Stimulated activated CD4-positive, alpha-beta T cell treated with anti-CD3 and anti-CD28 coated beads, Interleukin-1b, Interleukin-23, amount 100 ng/mL, for 48 hours (primary cell): ENCODE measurements at regions not wholly inside any gene's neighbourhood (a gene's known extent, or its start where the extent isn't known, plus 50 kb on each side); places are given as distances from the start of the nearest gene placed in this dataset.

Experiments
- DNase-seq: peaks from one replicate; pipeline ENCODE4 v3.0.0-alpha.2; 2020

DNA sequence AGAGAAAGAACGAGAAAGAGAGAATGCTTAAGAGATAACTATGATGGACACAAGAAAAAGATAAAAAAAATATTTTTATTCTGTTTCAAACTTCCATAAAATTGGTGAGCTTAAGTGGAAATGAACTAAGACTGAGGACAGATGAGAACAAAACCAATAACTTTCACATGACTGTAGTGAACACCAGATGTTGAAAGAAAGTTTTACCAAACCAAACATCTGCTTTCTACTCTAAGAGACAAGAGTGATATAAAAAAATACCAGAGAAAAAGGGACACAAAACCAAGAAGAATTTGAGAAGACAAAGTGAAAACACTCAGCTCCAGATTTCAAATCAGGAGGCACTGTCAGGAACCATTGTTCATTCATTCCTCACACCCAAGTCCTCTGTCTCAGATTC, 147.9 kb downstream of the IMPG2 start:
- DNase-seq, result no peak

DNA sequence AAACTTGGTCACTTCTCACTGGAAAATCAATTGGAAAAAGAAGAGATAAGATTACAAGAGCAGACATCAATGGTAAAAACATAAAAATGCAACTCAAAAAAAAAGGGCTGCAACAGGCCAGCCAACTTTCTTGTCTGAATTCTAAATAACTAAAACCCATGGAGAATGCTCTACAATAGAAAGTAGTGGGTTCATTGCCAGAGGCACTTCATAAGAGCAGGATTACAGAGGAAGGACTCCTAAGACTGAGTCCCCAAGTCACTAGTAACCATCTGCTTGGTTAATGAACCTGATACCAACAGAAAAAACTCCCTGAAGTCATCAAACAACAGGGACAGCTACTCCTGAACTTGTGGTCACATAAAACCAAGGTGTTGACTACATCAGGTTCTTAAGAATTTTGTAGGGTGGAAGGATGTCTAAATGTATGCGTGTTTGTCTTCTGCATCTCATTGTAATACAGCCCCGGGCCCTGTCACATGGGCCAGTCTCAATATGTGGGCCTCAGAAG, 148.6 kb downstream of the IMPG2 start:
- peak; percentile 37 for DNase-seq

DNA sequence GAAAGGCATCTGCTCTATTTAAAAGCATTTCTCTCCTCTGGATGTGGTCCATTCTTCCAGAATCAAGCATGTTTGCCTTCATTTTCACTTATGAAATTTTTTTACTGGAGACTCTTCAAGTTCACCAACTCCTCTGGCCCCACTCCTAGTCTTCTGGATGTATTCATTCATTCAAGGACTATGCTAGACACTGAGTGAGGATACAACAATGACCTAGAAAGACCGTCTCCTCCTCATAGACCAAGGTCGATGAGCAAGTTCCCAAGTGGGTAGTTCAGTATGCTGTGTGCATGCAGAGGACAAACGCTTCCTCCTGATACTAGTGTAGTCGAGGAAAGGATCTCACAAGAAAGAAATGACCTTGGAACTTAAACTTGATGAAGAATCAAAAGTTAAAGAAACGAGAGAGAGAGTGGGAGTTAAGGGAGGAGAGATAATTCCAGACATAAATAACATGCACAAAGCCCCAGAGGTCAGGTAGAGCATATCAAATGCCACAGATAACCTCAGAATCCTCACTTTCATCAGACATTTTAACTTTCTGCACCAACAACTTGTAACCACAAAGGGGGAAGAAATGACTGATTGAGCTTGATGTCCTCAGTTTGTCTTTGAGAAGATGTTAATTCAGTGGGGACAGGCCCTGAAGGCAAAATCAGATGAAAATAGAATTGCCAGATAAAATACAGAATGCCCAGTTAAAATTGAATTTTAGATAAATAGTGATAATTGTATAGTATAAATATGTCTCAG, 149.4 kb downstream of the IMPG2 start:
- no peak for DNase-seq

GRCh38 chr3:101170062-101170771, 150.2 kb downstream of the IMPG2 start:
- no peak for DNase-seq

GRCh38 chr3:101169516-101169915, 150.9 kb downstream of the IMPG2 start:
- no peak for DNase-seq

DNA sequence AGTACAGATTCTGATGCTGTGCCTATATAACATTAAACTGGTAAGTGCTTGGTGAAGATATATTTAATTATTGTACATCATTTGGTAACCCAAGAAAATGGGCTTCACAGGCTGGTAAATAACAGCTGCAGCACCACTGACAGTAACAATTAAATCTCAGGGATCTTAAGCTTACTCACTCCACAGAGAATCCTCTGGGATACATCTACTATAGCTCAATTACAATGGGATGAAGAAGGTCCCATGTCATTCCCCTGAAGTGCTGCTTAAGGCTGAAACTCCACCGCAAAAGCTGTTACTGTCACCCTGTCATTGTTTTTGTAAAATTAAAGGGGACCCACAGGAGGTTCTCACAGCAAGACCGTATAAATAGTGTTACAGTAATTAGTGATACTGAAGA, 153.0 kb downstream of the IMPG2 start:
- DNase-seq, result no peak

DNA sequence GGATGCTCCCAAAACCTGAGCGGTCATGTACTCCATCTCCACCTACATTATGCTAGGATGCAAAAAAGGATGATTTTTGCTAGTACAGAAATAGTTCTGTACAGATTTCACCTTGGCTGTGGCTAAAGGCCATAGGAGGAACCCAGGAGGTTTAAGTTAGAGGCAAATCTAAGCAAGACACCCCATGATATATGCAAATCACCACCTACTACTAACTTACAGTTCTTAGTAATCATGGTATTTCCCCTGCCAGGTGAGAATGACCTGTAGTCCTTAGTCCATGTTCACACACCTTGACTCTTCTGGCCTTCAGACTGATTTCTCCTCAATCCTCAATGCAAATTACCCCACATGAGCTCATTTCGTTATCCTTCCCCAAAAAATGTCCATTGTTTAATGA, 154.2 kb downstream of the IMPG2 start:
- DNase-seq, result no peak

- no peak for DNase-seq
Measured at GRCh38 chr3:101163554-101163953, 156.8 kb downstream of the IMPG2 start.

GRCh38 chr3:101159478-101159877, 160.9 kb downstream of the IMPG2 start:
- DNase-seq, result no peak

- DNase-seq, result no peak
Measured at GRCh38 chr3:101158374-101158773, 162.0 kb downstream of the IMPG2 start.

GRCh38 chr3:101156787-101157345, 163.5 kb downstream of the IMPG2 start:
- no peak for DNase-seq

GRCh38 chr3:101155825-101156224, 162.6 kb upstream of the ABI3BP start:
- no peak for DNase-seq

DNA sequence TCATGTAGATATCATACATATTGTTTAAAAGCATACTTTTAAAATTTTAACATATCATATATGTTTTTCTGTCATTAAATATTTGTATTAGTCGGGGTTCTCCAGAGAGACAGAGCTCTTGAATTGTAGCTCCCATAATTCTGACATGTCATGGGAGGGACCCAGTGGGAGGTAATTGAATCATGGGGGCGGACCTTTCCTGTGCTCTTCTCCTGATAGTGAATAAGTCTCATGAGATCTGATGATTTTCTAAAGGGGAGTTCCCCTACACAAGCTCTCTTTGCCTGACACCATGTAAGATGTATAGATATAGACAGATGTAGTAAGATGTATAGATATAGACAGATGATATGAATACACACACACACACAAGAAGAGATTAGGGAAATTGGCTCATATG, 161.2 kb upstream of the ABI3BP start:
- no peak for DNase-seq

- DNase-seq, result no peak
Measured at GRCh38 chr3:101151286-101151913, 158.2 kb upstream of the ABI3BP start.

- no peak for DNase-seq
Measured at GRCh38 chr3:101150504-101150903, 157.3 kb upstream of the ABI3BP start.

DNA sequence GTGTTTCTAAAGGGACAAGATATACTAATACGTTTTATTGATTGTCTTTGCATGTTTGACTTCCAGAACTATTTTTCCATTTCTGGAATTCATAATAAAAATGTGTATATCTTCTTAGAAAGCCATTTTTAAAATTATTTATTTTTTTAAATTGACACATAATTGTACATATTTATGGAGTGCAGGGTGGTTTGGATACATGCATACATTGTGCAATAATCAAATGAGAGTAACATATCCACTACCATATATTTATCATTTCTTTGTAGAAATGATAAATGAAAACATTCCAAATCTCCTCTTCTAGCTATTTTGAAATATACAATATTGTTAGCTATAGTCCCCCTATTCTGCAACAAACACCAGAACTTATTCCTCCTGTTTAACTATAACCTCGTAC, 156.5 kb upstream of the ABI3BP start:
- no peak for DNase-seq

DNA sequence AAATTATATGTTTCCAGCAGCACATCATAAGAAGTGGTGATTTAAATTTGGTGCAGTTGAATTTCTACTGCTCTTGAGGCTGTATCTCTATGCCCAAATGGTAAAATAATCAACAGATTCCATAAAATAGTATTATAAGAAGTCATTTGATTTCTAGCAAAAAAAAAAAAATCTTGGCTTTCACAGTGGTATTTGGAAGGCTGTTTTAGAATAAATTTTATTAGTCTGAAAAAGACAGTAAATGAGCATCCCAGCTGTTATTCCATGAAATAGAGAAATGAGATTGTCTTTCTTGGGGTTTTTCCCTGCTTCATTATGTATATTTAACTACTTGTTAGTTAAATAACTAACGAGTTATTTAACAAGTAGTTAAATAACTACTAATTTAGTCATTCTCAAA, 156.0 kb upstream of the ABI3BP start:
- DNase-seq, result no peak

DNA sequence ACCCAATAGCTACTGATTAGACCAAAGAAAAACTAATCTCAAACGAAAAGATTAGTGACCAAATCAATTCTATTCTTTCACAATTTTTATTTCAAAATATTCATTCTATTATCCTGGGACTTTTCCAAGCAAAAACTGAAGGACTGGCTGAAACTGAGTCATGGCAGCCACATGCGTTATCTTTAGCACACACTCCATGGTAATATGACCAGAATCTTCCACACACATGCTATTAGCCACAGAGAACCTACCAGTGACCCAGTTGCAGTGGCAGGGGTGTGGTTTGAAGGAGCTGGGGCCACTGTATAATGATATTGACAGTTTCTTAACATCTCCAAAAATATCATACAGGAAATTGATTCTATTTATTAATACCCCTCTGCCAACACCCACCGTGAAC, 154.8 kb upstream of the ABI3BP start:
- DNase-seq, result no peak

- DNase-seq, result no peak
Measured at GRCh38 chr3:101146946-101147345, 153.7 kb upstream of the ABI3BP start.

DNA sequence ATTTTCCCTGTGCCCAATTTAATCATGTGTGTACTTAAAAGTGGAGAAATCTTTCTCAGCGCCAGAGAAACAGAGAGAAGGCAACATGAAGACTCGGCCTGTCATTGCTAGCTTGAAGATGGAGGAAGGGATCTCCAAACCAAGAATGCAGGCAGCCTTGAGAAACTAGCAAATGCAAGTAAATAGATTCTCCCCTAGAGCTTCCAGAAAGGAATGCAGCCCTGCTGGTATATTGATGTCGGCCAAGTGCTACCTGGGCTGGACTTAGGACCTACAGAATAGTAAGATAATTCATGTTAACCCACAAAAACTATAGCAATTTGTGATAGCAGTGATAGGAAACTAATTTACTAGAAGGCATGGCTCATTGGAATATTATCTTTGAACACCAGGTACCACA, 150.9 kb upstream of the ABI3BP start:
- DNase-seq, result no peak

DNA sequence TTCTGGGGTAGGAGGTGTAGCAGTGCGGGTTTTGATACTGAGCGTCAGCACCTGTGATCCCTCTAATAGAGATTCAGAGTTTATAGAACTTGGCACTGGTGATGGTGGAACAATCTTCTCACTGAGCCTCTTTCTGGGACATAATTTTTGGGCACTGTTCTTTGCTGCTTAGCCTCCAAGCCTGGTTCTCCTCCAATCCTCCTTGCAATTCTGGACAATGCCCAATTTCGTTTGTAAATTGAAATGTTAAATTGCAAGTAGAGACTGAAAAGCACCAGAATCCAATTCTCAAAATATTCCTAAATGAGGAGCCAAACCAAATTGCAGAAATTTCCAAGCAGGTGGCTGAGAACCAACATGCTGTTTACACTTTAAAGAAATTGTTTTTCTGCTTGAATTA, 149.8 kb upstream of the ABI3BP start:
- DNase-seq, result no peak

DNA sequence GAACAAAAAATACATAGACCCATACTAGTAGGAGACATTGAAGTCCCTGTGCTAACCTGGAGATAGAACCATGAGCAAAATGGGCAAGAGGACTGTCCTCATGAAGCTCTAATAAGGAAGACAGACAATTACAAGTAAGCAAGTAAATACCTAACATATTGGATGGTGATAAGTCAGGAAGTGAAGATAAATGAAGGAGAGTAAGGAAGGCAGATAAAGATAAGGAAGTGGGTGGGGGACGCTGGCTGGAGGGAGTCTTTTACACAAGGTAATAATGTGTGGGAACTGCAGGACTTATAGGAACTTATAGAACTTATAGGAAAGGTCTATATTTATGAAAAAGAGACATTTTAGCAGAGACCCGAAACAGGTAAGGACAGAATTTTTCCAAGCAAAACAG, 148.9 kb upstream of the ABI3BP start:
- no peak for DNase-seq

GRCh38 chr3:101141135-101141534, 147.9 kb upstream of the ABI3BP start:
- no peak for DNase-seq

DNA sequence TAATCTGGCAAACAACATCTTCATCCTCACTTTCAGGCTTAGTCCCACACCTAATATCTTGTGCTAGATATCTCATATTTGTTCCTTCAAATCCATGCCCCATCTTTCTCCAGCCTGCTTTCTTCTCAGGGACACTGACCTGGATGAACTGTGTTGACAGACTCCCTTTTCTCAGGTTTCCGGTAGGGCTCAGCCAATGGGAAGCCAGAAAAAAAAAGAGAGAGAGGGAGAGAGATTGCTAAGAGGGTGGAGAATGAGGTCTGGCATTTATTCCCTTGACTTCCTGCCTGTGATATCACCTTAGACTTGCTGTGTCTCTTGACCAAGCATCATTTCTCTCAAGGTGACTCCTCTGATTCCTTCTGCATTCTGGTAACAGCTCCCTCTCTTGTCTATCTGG, 145.6 kb upstream of the ABI3BP start:
- no peak for DNase-seq
